Tibial nerve (tissue), 4 donors: ENCODE measurements at regions not wholly inside any gene's neighbourhood (a gene's known extent, or its start where the extent isn't known, plus 50 kb on each side); places are given as distances from the start of the nearest gene placed in this dataset.

Experiments used
- EP300 ChIP-seq, 2 donors: sonication (generic); formaldehyde crosslinking; IDR thresholded peaks; one replicate each; pipeline ENCODE4 v1.6.1; 2017; ENCODE audit warnings: antibody characterized with exemption in 2 of 2, mild to moderate bottlenecking in 1 of 2
- POLR2A ChIP-seq, 2 donors: fragments of 450-650 bp; IDR thresholded peaks; one replicate each; pipeline ENCODE4 v1.6.1; 2017; ENCODE audit warnings: antibody characterized with exemption in 2 of 2, mild to moderate bottlenecking in 2 of 2, moderate library complexity in 2 of 2
- TF ChIP-seq, protein P1 (sequence below), 5 experiments: fragments of 200-600 bp in 3 of 5; fragments of 450-650 bp in 2 of 5; sonication (generic) in 3 of 5; IDR thresholded peaks; one replicate each; pipeline ENCODE4 v1.5.1; 2016 to 2019; ENCODE audit warnings: antibody characterized with exemption in 5 of 5, mild to moderate bottlenecking in 3 of 5, moderate library complexity in 2 of 5

DNA sequence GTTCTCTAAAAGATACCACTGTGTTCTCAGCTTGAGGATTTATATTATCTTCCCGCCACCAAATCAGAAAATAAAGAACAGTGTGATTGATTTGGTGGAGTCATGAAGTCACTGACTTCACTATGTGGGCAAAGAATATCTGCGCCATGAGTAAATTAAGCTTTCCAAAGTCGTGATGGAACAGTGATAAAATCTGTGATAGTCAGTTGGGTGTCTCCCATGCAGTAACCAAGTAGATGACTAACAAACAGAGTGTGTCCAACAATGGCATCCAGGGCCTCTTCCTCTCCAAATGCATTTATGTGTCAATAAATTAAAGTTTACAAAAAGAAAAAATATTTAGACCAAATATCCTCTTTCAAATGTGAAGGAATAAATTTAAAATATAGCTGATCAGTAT lies 87.0 kb upstream of the DST start:
- TF ChIP-seq, protein P1, sequence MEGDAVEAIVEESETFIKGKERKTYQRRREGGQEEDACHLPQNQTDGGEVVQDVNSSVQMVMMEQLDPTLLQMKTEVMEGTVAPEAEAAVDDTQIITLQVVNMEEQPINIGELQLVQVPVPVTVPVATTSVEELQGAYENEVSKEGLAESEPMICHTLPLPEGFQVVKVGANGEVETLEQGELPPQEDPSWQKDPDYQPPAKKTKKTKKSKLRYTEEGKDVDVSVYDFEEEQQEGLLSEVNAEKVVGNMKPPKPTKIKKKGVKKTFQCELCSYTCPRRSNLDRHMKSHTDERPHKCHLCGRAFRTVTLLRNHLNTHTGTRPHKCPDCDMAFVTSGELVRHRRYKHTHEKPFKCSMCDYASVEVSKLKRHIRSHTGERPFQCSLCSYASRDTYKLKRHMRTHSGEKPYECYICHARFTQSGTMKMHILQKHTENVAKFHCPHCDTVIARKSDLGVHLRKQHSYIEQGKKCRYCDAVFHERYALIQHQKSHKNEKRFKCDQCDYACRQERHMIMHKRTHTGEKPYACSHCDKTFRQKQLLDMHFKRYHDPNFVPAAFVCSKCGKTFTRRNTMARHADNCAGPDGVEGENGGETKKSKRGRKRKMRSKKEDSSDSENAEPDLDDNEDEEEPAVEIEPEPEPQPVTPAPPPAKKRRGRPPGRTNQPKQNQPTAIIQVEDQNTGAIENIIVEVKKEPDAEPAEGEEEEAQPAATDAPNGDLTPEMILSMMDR (IDR thresholded peaks at IDR 0.05): no peak
- TF ChIP-seq POLR2A (IDR thresholded peaks at IDR 0.05) (no peak), EP300 (IDR thresholded peaks at IDR 0.05) (no peak)
